B cell (primary cell): ENCODE measurements at regions not wholly inside any gene's neighbourhood (a gene's known extent, or its start where the extent isn't known, plus 50 kb on each side); places are given as distances from the start of the nearest gene placed in this dataset.

Experiments used
- ATAC-seq: fragments of 200-7000 bp; cut with Tn5 transposase; one replicate; pipeline ENCODE4 v1.10.0; 2021; ENCODE audit warnings: low read depth, mild to moderate bottlenecking, moderate number of reproducible peaks, moderate library complexity
- CTCF ChIA-PET: fragments of 350-600 bp; sonication (Branson Sonifier 250); formaldehyde crosslinking; loops from one replicate; lab custom pipeline; 2021; ENCODE audit warnings: antibody characterized with exemption, inconsistent platforms; lab: Charles Lee
- POLR2A ChIA-PET: fragments of 350-600 bp; sonication (Branson Sonifier 250); formaldehyde crosslinking; loops from one replicate; lab custom pipeline; 2021; ENCODE audit warnings: antibody characterized with exemption; lab: Charles Lee
- DNase-seq: peaks from one replicate; pipeline ENCODE4 v3.0.0; 2013
- H2AFZ ChIP-seq: 2 replicates; pipeline ENCODE4 v1.6.1; 2012; ENCODE audit warnings: mild to moderate bottlenecking, low read depth, low read length; ENCODE audit not compliant: insufficient read depth, poor library complexity, severe bottlenecking
- H3K27ac ChIP-seq, 2 donors: 1 replicate in 1 of 2; 2 replicates in 1 of 2; pipeline ENCODE4 v1.5.1; 2012 to 2013; ENCODE audit warnings: low read length in 2 of 2, mild to moderate bottlenecking in 2 of 2, moderate library complexity in 1 of 2
- H3K27me3 ChIP-seq, 4 experiments: fragments of 200-600 bp in 1 of 4; sonication (generic) in 1 of 4; replicated peaks in 1 of 4; 1 replicate in 2 of 4; 2 replicates in 2 of 4; pipeline versions ENCODE4 v1.6.1 to v1.7.0; 2013 to 2016; ENCODE audit warnings: low read length in 3 of 4, mild to moderate bottlenecking in 2 of 4, mixed read lengths in 1 of 4, moderate library complexity in 1 of 4; ENCODE audit not compliant: insufficient read depth in 4 of 4, control insufficient read depth in 3 of 4; ENCODE audit errors: control extremely low read depth in 1 of 4
- H3K36me3 ChIP-seq, 2 experiments: replicated peaks in 1 of 2; 1 replicate in 1 of 2; 2 replicates in 1 of 2; pipeline versions ENCODE4 v1.6.1 to v1.7.1; 2013; ENCODE audit warnings: low read length in 1 of 2; ENCODE audit not compliant: insufficient read depth in 2 of 2, control insufficient read depth in 1 of 2; ENCODE audit errors: control extremely low read depth in 1 of 2, extremely low read depth in 1 of 2
- H3K4me1 ChIP-seq, 2 donors: fragments of 200-600 bp in 1 of 2; sonication (generic) in 1 of 2; 1 replicate in 1 of 2; 2 replicates in 1 of 2; pipeline versions ENCODE4 v1.5.1 to v1.6.1; 2013 to 2017; ENCODE audit warnings: low read length in 2 of 2; ENCODE audit not compliant: control insufficient read depth in 2 of 2, insufficient read depth in 2 of 2
- H3K4me2 ChIP-seq: replicated peaks from 2 replicates; pipeline ENCODE3; 2012; ENCODE audit warnings: mild to moderate bottlenecking, low read depth, low read length; ENCODE audit not compliant: poor library complexity, severe bottlenecking
- H3K4me3 ChIP-seq, 5 experiments: fragments of 200-600 bp in 1 of 5; sonication (generic) in 1 of 5; 1 replicate in 3 of 5; 2 replicates in 2 of 5; pipeline versions ENCODE4 v1.5.1 to v1.7.0; 2011 to 2016; ENCODE audit warnings: low read length in 4 of 5, mild to moderate bottlenecking in 4 of 5, low read depth in 2 of 5, control low read depth in 1 of 5, moderate library complexity in 1 of 5; ENCODE audit not compliant: insufficient read depth in 1 of 5; ENCODE audit errors: control extremely low read depth in 1 of 5, extremely low read depth in 1 of 5
- H3K79me2 ChIP-seq: fragments of 200-600 bp; sonication (generic); one replicate; pipeline ENCODE4 v1.6.0; 2016; ENCODE audit warnings: low read length; ENCODE audit not compliant: control insufficient read depth, insufficient read depth
- H3K9ac ChIP-seq: fragments of 200-600 bp; sonication (generic); 2 replicates; pipeline ENCODE4 v1.6.1; 2017; ENCODE audit warnings: mild to moderate bottlenecking, low read length, moderate library complexity
- H3K9me3 ChIP-seq, 3 donors: one replicate each; pipeline versions ENCODE4 v1.6.1 to v1.7.1; 2013; ENCODE audit warnings: low read length in 2 of 3; ENCODE audit not compliant: control insufficient read depth in 2 of 3, insufficient read depth in 1 of 3; ENCODE audit errors: control extremely low read depth in 1 of 3
- H4K20me1 ChIP-seq: 2 replicates; pipeline ENCODE4 v1.6.0; 2012; ENCODE audit warnings: mild to moderate bottlenecking, low read length; ENCODE audit not compliant: insufficient read depth, control insufficient read depth, poor library complexity, severe bottlenecking
- H3K27ac Mint-ChIP-seq: one replicate; pipeline ENCODE4 v1.8.0; 2021; ENCODE audit warnings: mixed read lengths
- H3K27me3 Mint-ChIP-seq: one replicate; pipeline ENCODE4 v1.8.0; 2021; ENCODE audit warnings: mixed read lengths
- H3K4me1 Mint-ChIP-seq: one replicate; pipeline ENCODE4 v1.8.0; 2021; ENCODE audit warnings: mixed read lengths
- H3K4me3 Mint-ChIP-seq: one replicate; pipeline ENCODE4 v1.8.0; 2021; ENCODE audit warnings: mixed read lengths
- H3K9me3 Mint-ChIP-seq: one replicate; pipeline ENCODE4 v1.8.0; 2022; ENCODE audit warnings: mixed read lengths; ENCODE audit not compliant: insufficient read depth
- CTCF ChIP-seq: fragments of 200-600 bp; IDR thresholded peaks from one replicate; pipeline ENCODE4 v1.8.0; 2022; ENCODE audit warnings: antibody characterized with exemption, mild to moderate bottlenecking
- EZH2 ChIP-seq: IDR thresholded peaks from 2 replicates; pipeline ENCODE4 v1.6.1; 2012; ENCODE audit warnings: borderline replicate concordance, low read depth, mild to moderate bottlenecking, moderate library complexity, low read length; ENCODE audit not compliant: insufficient read depth, poor library complexity, severe bottlenecking
- WGBS: methylation state at CpG from one replicate; pipeline ENCODE4 v1.1.5; 2013; ENCODE audit warnings: missing lambda C conversion rate; ENCODE audit not compliant: insufficient coverage; 5-methylcytosine and 5-hydroxymethylcytosine counted together
- intact Hi-C: fragments of 100-400 bp; cut with micrococcal nuclease; formaldehyde crosslinking; loops from one replicate; pipeline ENCODE4 v1.10.0; 2022

- Histone ChIP-seq H4K20me1 (no peaks in the 10 kb centered on the region), H3K9me3 (peaks cover 0 to 5% (median 3%) of the 10 kb centered on the region in 3 donors), H3K4me2 (no peak overlapping the region), H3K27ac (peak overlapping the region in 1 of 2 donors; percentile 65), H3K4me3 (no peak overlapping the region), H3K36me3 (no peaks in the 10 kb centered on the region), H3K79me2 (no peaks in the 10 kb centered on the region), H3K9ac (no peak overlapping the region), H3K4me1 (peaks cover 15 to 19% of the 10 kb centered on the region in 2 donors), H2AFZ (no peak overlapping the region), H3K27me3 (no peaks in the 10 kb centered on the region)
- TF ChIP-seq CTCF: no peak
- TF ChIP-seq EZH2: no peak
- Mint-ChIP-seq H3K9me3 (peaks cover 5% of the 10 kb centered on the region), H3K27me3 (no peaks in the 10 kb centered on the region), H3K4me3 (no peak overlapping the region), H3K4me1 (peaks cover 17% of the 10 kb centered on the region), H3K27ac (peak overlapping the region; percentile 92)
- 33% methylated on average over 1 of the region's 4 CpGs for WGBS
- intact Hi-C loops: loop anchor here (1.0 kb wide), 1 partner anchor 69 kb away; no protein-coding TSS in a partner anchor
- POLR2A ChIA-PET: no interaction called here
- DNase-seq (peak; percentile 22), ATAC-seq (no peak)
- CTCF ChIA-PET: interaction anchor here (0.9 to 1.4 kb wide), 3 partner anchors 11 to 188 kb away, joined by 3 read pairs; no protein-coding TSS in a partner anchor
Measured at GRCh38 chr5:124936626-124936933, 190.1 kb upstream of the ZNF608 start.

GRCh38 chr5:124941051-124942049, 194.9 kb upstream of the ZNF608 start:
- no peaks in the 10 kb centered on the region for H4K20me1 ChIP-seq
- H3K27ac ChIP-seq: no peak overlapping the region
- no peaks in the 10 kb centered on the region for H3K79me2 ChIP-seq
- ChIA-PET POLR2A (no interaction called here), CTCF (interaction anchor here (0.5 to 1.1 kb wide), 3 partner anchors 32 to 1773 kb away, joined by 3 to 4 read pairs (median 3); no protein-coding TSS in a partner anchor)
- DNase-seq (no peak), ATAC-seq (no peak)
- H3K27me3 ChIP-seq: no peaks in the 10 kb centered on the region
- H3K4me1 ChIP-seq: peaks cover 0 to 3% of the 10 kb centered on the region in 2 donors
- H3K4me3 Mint-ChIP-seq: no peak overlapping the region
- H3K36me3 ChIP-seq: no peaks in the 10 kb centered on the region
- peaks cover 0 to 5% (median 2%) of the 10 kb centered on the region in 3 donors for H3K9me3 ChIP-seq
- H3K4me2 ChIP-seq: no peak overlapping the region
- no peaks in the 10 kb centered on the region for H3K27me3 Mint-ChIP-seq
- no peak overlapping the region for H3K9ac ChIP-seq
- no peaks in the 10 kb centered on the region for H3K4me1 Mint-ChIP-seq
- no peak for TF ChIP-seq EZH2
- TF ChIP-seq CTCF: no peak
- H3K4me3 ChIP-seq: no peak overlapping the region
- no peak overlapping the region for H3K27ac Mint-ChIP-seq
- intact Hi-C loops: no loop called here
- H3K9me3 Mint-ChIP-seq: peaks cover 4% of the 10 kb centered on the region
- 92% methylated on average over 7 of the region's 10 CpGs for WGBS
- H2AFZ ChIP-seq: no peak overlapping the region
